Heart left ventricle (tissue), 13 donors: ENCODE measurements at regions not wholly inside any gene's neighbourhood (a gene's known extent, or its start where the extent isn't known, plus 50 kb on each side); places are given as distances from the start of the nearest gene placed in this dataset.

Experiments used
- CTCF ChIP-seq, 12 donors: fragments of 200-600 bp; sonication (generic) in 4 of 12; IDR thresholded peaks; one replicate each; pipeline versions ENCODE4 v1.5.0 to v1.8.0; 2018 to 2022; ENCODE audit warnings: antibody characterized with exemption in 12 of 12, mild to moderate bottlenecking in 5 of 12
- POLR2A ChIP-seq, 2 donors: fragments of 450-650 bp; IDR thresholded peaks; one replicate each; pipeline ENCODE4 v1.6.1; 2017; ENCODE audit warnings: antibody characterized with exemption in 2 of 2, mild to moderate bottlenecking in 2 of 2, moderate library complexity in 2 of 2
- donor health status: ischemic (EF 13 %, LVEDD 7.1; RV severe dilation, severe dysfunction).
- donor health status: DM: no; HTN: yes; CAD: no.
- donor health status: DM: no; HTN: no; CAD: no.
- donor health status: ischemic (EF 25% LVEDD 6.9; RV normal size, moderate dysfunction).
- donor health status: ischemic (EF 25% LVEDD 5.7; RV mildly dilated, moderate dysfunction).
- donor health status: ischemic (EF 35%, LVEDD 5.7; RV mildly dilated, moderate dysfunction).
- donor health status: nonischemic (EF 11% LVEDD 7.7; RV severe dilation, severe dysfunction).
- donor health status: DM: yes; HTN: yes; CAD: no.
- donor health status: PGD.
- donor health status: ischemic (EF 29% LVEDD 5.4; RV normal size, mild dysfunction).
- donor health status: nonischemic (EF 23%, LVEDD 6.1; RV moderate dilation, normal function).

- no peak for TF ChIP-seq CTCF (IDR thresholded peaks at IDR 0.05)
- no peak for TF ChIP-seq POLR2A (IDR thresholded peaks at IDR 0.05)
Observed at GRCh38 chr17:27087935-27088766, 205.8 kb upstream of the WSB1 start.
